CD4-positive, CD25-positive, alpha-beta regulatory T cell (primary cell): ENCODE measurements at regions not wholly inside any gene's neighbourhood (a gene's known extent, or its start where the extent isn't known, plus 50 kb on each side); places are given as distances from the start of the nearest gene placed in this dataset.

Experiments
- ATAC-seq, 2 donors: fragments of 150-1000 bp; cut with Tn5 transposase; one replicate each; pipeline ENCODE4 v1.10.0; 2021; ENCODE audit warnings: low read depth in 2 of 2, moderate number of reproducible peaks in 2 of 2, moderate library complexity in 1 of 2
- DNase-seq, 3 donors: peaks; one replicate each; pipeline versions ENCODE4 v3.0.0 to v3.0.0-alpha.2; 2012 to 2022; ENCODE audit warnings: mixed read lengths in 1 of 3
- H3K27ac ChIP-seq: one replicate; pipeline ENCODE4 v1.7.0; 2013; ENCODE audit warnings: mild to moderate bottlenecking, low read length; ENCODE audit not compliant: insufficient read depth, poor library complexity, severe bottlenecking
- H3K27me3 ChIP-seq: one replicate; pipeline ENCODE4 v1.7.0; 2013; ENCODE audit warnings: low read length; ENCODE audit not compliant: control insufficient read depth, insufficient read depth
- H3K36me3 ChIP-seq: one replicate; pipeline ENCODE4 v1.7.0; 2013; ENCODE audit warnings: mild to moderate bottlenecking, low read length, moderate library complexity; ENCODE audit not compliant: control insufficient read depth, insufficient read depth
- H3K4me1 ChIP-seq: 2 replicates; pipeline ENCODE4 v1.7.0; 2013; ENCODE audit warnings: mild to moderate bottlenecking, low read length; ENCODE audit not compliant: insufficient read depth, control insufficient read depth, poor library complexity, severe bottlenecking
- H3K4me3 ChIP-seq: one replicate; pipeline ENCODE4 v1.7.0; 2013; ENCODE audit warnings: low read depth, mild to moderate bottlenecking, low read length, moderate library complexity
- H3K9me3 ChIP-seq, 2 experiments: 1 replicate in 1 of 2; 2 replicates in 1 of 2; pipeline ENCODE4 v1.7.0; 2013; ENCODE audit warnings: low read length in 2 of 2, mild to moderate bottlenecking in 1 of 2, moderate library complexity in 1 of 2; ENCODE audit not compliant: control insufficient read depth in 2 of 2
- H3K27ac Mint-ChIP-seq, 3 donors: one replicate each; pipeline ENCODE4 v1.8.0; 2020 to 2022; ENCODE audit warnings: mild to moderate bottlenecking in 3 of 3, mixed read lengths in 3 of 3, moderate library complexity in 2 of 3
- H3K27me3 Mint-ChIP-seq: one replicate; pipeline ENCODE4 v1.8.0; 2022; ENCODE audit warnings: mild to moderate bottlenecking, mixed read lengths
- H3K36me3 Mint-ChIP-seq: one replicate; pipeline ENCODE4 v1.8.0; 2020; ENCODE audit warnings: mixed read lengths
- H3K4me1 Mint-ChIP-seq, 4 donors: one replicate each; pipeline ENCODE4 v1.8.0; 2020 to 2022; ENCODE audit warnings: mixed read lengths in 4 of 4, mild to moderate bottlenecking in 1 of 4
- H3K4me3 Mint-ChIP-seq, 4 donors: one replicate each; pipeline ENCODE4 v1.8.0; 2020 to 2022; ENCODE audit warnings: mild to moderate bottlenecking in 4 of 4, mixed read lengths in 4 of 4, moderate library complexity in 3 of 4
- H3K9me3 Mint-ChIP-seq, 7 donors: one replicate each; pipeline ENCODE4 v1.8.0; 2020 to 2022; ENCODE audit warnings: mixed read lengths in 7 of 7, mild to moderate bottlenecking in 3 of 7, moderate library complexity in 2 of 7

DNA sequence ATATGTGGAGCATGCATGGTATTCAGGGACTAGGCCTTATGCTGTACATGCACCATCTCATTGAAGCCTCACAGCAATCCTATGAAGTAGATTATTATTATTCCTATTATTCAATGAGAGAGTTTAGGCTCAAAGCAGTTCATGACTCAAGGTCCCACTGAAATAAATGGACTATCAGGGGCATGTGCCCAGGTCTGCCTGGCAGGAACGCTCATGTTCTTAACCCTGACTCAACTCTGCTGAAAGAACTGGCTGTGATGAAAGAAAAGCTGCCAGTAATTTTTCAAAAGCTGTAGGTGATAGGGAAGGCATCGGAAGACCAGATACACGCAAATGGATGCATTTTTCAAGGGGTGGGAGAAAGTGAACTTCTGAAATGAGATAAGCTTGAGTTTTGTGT, 243.4 kb downstream of the PTTG2 start:
- Mint-ChIP-seq H3K36me3 (no peaks in the 10 kb centered on the region), H3K9me3 (peaks cover 0 to 3% (median 0%) of the 10 kb centered on the region in 7 donors), H3K4me3 (no peak overlapping the region), H3K27me3 (no peaks in the 10 kb centered on the region), H3K4me1 (no peaks in the 10 kb centered on the region), H3K27ac (no peak overlapping the region)
- Histone ChIP-seq H3K27ac (no peak overlapping the region), H3K27me3 (no peaks in the 10 kb centered on the region), H3K9me3 (no peaks in the 10 kb centered on the region), H3K4me3 (no peak overlapping the region), H3K36me3 (no peaks in the 10 kb centered on the region), H3K4me1 (no peaks in the 10 kb centered on the region)
- ATAC-seq (no peak), DNase-seq (no peak)

DNA sequence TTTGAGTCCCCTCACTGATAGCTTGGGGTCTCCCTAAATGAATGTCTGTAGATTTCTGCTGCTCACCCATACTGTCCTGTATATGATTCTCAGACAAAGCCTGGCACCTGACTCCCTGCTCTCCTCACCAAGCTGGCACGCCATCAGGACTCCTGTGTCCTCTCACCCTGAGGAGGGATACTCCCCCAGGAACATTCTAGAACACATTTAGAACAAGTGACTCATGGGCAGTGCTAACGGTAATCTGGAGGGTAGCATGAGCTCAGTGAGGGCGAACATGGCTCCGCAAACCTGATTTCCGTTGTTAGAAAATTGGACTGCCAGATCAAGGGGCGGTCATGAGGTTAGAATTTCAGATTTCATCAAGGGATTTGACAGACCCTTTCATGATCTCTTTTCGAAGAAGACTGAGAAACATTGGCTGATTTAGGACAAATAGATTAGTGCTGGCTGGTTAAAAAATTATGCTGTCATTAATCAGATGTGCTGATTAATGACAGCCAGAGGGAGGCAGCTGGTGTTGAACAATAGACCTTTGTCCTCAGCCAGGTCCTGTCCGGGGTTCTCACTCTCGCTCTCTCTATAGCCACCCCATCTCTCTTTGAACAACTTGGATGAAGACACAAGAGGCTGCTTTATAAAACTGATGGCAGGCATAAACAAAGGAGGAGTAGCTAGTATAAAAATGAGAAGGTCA, 244.3 kb downstream of the PTTG2 start:
- H3K4me1 ChIP-seq, result no peaks in the 10 kb centered on the region
- ATAC-seq, result no peak
- H3K9me3 Mint-ChIP-seq, result peaks cover 0 to 3% (median 0%) of the 10 kb centered on the region in 7 donors
- no peak for DNase-seq
- H3K4me3 Mint-ChIP-seq, result no peak overlapping the region
- no peaks in the 10 kb centered on the region for H3K36me3 Mint-ChIP-seq
- H3K27ac Mint-ChIP-seq, result no peak overlapping the region
- H3K4me3 ChIP-seq, result no peak overlapping the region
- H3K27ac ChIP-seq, result no peak overlapping the region
- no peaks in the 10 kb centered on the region for H3K27me3 ChIP-seq
- no peaks in the 10 kb centered on the region for H3K9me3 ChIP-seq
- peaks cover under 1% of the 10 kb centered on the region for H3K27me3 Mint-ChIP-seq
- no peaks in the 10 kb centered on the region for H3K36me3 ChIP-seq
- no peaks in the 10 kb centered on the region for H3K4me1 Mint-ChIP-seq

DNA sequence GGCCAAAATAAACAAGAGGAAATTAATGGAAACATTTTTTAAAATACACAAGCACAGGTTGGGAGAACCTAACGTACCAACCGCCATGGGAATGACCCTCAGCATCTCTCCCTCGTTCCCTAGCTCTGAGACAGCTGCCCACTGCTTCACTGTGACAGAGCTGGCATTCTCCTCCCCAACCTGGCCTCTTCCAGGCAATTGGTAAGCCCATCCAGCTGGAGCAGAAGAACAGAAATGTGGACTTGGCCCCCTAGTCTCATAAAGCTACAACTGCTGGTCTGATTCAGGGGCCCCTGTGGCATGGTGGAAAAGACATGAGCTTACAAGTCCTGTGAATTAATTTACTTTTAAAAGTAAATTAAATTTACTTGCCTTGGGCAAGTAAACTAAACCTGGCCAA, 245.1 kb downstream of the PTTG2 start:
- no peak overlapping the region for H3K27ac Mint-ChIP-seq
- H3K36me3 Mint-ChIP-seq, result no peaks in the 10 kb centered on the region
- Histone ChIP-seq H3K4me3 (no peak overlapping the region), H3K27ac (no peak overlapping the region), H3K36me3 (no peaks in the 10 kb centered on the region), H3K9me3 (no peaks in the 10 kb centered on the region), H3K4me1 (no peaks in the 10 kb centered on the region), H3K27me3 (no peaks in the 10 kb centered on the region)
- H3K9me3 Mint-ChIP-seq, result peaks cover 0 to 3% (median 0%) of the 10 kb centered on the region in 7 donors
- H3K27me3 Mint-ChIP-seq, result peaks cover 4% of the 10 kb centered on the region
- no peak overlapping the region for H3K4me3 Mint-ChIP-seq
- DNase-seq (no peak), ATAC-seq (no peak)
- no peaks in the 10 kb centered on the region for H3K4me1 Mint-ChIP-seq

DNA sequence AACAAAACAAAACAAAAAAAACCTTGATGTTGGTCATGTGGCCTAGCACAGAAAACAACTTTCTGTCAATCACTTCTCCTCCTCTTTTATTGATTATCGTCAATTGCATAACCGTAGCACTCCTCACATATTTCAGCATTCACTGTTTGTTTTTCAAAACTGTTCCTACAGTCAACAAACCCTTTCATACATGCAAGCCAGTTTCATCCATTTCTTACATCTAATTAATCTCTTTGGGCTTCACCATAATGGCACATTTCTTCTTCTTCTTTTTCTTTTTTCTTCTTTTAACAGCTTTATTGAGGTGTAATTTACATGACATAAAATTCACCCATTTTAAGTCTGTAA, 246.9 kb downstream of the PTTG2 start:
- H3K27ac Mint-ChIP-seq, result no peak overlapping the region
- H3K4me1 ChIP-seq, result no peaks in the 10 kb centered on the region
- no peak overlapping the region for H3K4me3 Mint-ChIP-seq
- no peaks in the 10 kb centered on the region for H3K4me1 Mint-ChIP-seq
- DNase-seq, result no peak
- H3K36me3 Mint-ChIP-seq, result no peaks in the 10 kb centered on the region
- H3K4me3 ChIP-seq, result no peak overlapping the region
- peaks cover 4% of the 10 kb centered on the region for H3K27me3 Mint-ChIP-seq
- no peaks in the 10 kb centered on the region for H3K9me3 ChIP-seq
- H3K27ac ChIP-seq, result no peak overlapping the region
- no peaks in the 10 kb centered on the region for H3K36me3 ChIP-seq
- no peaks in the 10 kb centered on the region for H3K27me3 ChIP-seq
- ATAC-seq, result no peak
- peaks cover 0 to 3% (median 0%) of the 10 kb centered on the region in 7 donors for H3K9me3 Mint-ChIP-seq

DNA sequence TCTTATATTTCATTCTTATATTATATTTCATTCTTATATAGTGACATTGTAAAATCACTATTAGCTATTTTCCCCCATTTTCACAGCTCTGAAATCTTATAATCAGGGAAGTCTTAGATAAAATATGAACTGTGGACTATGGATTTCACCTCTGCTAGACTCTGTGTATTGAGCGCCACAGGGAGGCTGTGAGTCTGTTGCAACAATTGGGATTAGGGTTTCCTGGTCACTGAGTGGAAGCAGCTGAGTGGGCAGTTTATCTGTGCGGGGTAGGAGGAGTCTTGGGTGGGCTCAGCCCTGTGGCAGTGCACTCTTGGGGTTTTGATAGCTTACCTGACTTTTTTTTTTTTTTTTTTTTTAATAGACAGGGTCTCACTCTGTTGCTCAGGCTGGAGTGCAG, 249.5 kb downstream of the PTTG2 start:
- no peak for ATAC-seq
- H3K27ac Mint-ChIP-seq, result no peak overlapping the region

DNA sequence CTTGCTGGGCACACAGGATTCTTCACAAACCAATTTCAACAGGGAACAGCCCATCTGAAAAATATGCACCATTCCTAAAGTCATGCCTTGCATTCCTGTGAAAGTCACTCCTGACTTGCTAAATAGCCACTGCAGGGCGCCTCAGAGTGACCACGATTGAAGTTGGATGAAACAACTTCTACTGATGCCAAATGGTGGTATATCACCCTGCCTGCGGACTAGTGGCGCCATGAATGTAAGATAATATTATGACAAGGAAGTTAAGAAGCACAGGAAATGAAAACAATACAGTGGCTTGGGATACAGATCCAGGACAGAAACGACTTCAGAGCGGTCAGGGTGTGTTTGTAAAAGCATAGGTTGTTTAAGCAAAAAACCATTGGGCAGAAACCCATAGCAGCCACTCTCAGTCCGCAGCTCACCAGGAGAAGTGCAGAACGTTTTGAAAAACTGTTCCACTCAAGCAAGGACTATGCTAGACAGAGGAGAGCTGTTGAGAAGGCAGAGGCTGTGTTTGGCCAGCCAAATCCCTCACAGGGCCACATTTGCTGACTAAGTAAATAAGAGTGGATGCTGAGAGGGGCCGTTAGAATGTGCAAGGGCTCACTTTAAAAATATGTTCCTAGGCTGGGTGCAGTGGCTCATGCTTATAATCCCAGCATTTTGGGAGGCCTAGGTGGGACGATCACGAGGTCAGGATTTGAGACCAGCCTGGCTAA, 250.4 kb downstream of the PTTG2 start:
- no peak overlapping the region for H3K4me3 Mint-ChIP-seq
- Histone ChIP-seq H3K4me1 (no peaks in the 10 kb centered on the region), H3K36me3 (no peaks in the 10 kb centered on the region), H3K27me3 (no peaks in the 10 kb centered on the region), H3K4me3 (no peak overlapping the region), H3K27ac (no peak overlapping the region), H3K9me3 (no peaks in the 10 kb centered on the region)
- H3K27ac Mint-ChIP-seq, result no peak overlapping the region
- peaks cover 4% of the 10 kb centered on the region for H3K27me3 Mint-ChIP-seq
- no peak for DNase-seq
- no peaks in the 10 kb centered on the region for H3K36me3 Mint-ChIP-seq
- peaks cover 0 to 3% (median 0%) of the 10 kb centered on the region in 7 donors for H3K9me3 Mint-ChIP-seq
- H3K4me1 Mint-ChIP-seq, result no peaks in the 10 kb centered on the region
- no peak for ATAC-seq

More for the DNA sequence above, 249.5 kb downstream of the PTTG2 start:
- peaks cover 4% of the 10 kb centered on the region for H3K27me3 Mint-ChIP-seq
- no peak overlapping the region for H3K4me3 Mint-ChIP-seq
- H3K36me3 Mint-ChIP-seq, result no peaks in the 10 kb centered on the region
- peaks cover 0 to 3% (median 0%) of the 10 kb centered on the region in 7 donors for H3K9me3 Mint-ChIP-seq
- Histone ChIP-seq H3K27me3 (no peaks in the 10 kb centered on the region), H3K4me3 (no peak overlapping the region), H3K27ac (no peak overlapping the region), H3K4me1 (no peaks in the 10 kb centered on the region), H3K36me3 (no peaks in the 10 kb centered on the region), H3K9me3 (no peaks in the 10 kb centered on the region)
- H3K4me1 Mint-ChIP-seq, result no peaks in the 10 kb centered on the region
- DNase-seq, result no peak

DNA sequence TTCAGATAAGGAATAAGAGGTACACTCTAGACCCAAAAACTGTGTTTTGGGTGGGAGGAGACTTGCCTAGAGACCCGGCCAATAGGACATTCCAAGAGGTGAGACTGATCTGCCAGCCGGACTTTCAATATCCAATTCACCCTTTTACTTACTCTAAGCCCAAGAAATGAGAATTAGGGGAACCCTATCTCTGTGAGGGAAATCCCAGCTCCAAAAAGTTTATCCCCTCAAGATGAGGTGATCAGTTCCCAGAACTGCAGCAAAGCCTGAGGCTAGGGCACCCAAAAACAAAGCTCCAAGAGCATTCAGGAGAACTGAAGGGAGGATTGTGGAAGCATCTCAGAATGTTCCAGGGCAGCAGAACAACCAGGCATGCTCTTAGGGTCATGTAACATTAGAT, 251.7 kb downstream of the PTTG2 start:
- no peaks in the 10 kb centered on the region for H3K36me3 Mint-ChIP-seq
- no peaks in the 10 kb centered on the region for H3K9me3 ChIP-seq
- peaks cover 0 to 3% (median 0%) of the 10 kb centered on the region in 7 donors for H3K9me3 Mint-ChIP-seq
- peaks cover 4% of the 10 kb centered on the region for H3K27me3 Mint-ChIP-seq
- no peak overlapping the region for H3K27ac Mint-ChIP-seq
- H3K4me1 Mint-ChIP-seq, result no peaks in the 10 kb centered on the region
- DNase-seq (no peak), ATAC-seq (no peak)
- H3K27me3 ChIP-seq, result no peaks in the 10 kb centered on the region
- no peaks in the 10 kb centered on the region for H3K4me1 ChIP-seq
- no peak overlapping the region for H3K27ac ChIP-seq
- no peak overlapping the region for H3K4me3 ChIP-seq
- H3K36me3 ChIP-seq, result no peaks in the 10 kb centered on the region
- H3K4me3 Mint-ChIP-seq, result no peak overlapping the region
